Erythroblast (primary cell): ENCODE measurements at regions not wholly inside any gene's neighbourhood (a gene's known extent, or its start where the extent isn't known, plus 50 kb on each side); places are given as distances from the start of the nearest gene placed in this dataset.
"Not testable (repeated sequence)": the region's sequence is repeated elsewhere in the genome, so short reads cannot be mapped to it uniquely, and the experiment has no call there.

Source experiments
- DNase-seq, 2 experiments: peaks; one replicate each; lab custom pipeline; 2025; lab: John Stamatoyannopoulos, UW
- GATA1 ChIP-seq: IDR thresholded peaks from 2 replicates; pipeline ENCODE4 v1.6.1; 2011; ENCODE audit warnings: low read depth, mild to moderate bottlenecking, control low read depth, low read length, moderate library complexity
- POLR2A ChIP-seq: IDR thresholded peaks from 2 replicates; pipeline ENCODE4 v1.6.1; 2011; ENCODE audit warnings: mild to moderate bottlenecking, low read length

- TF ChIP-seq GATA1 (no peak), POLR2A (no peak)
- DNase-seq: peak in 1 of 2 experiments; percentile 47
These were observed 111.3 kb downstream of the TNFAIP3 start for GRCh38 chr6:137978252-137978896.

GRCh38 chr6:137979263-137979662, 112.2 kb downstream of the TNFAIP3 start:
- not testable (repeated sequence) for DNase-seq

- no peak for DNase-seq
- TF ChIP-seq GATA1 (no peak), POLR2A (no peak)
These were observed 113.7 kb downstream of the TNFAIP3 start for GRCh38 chr6:137980777-137981176.

- no peak for TF ChIP-seq GATA1
- no peak for TF ChIP-seq POLR2A
- no peak for DNase-seq
These were observed 114.7 kb downstream of the TNFAIP3 start for GRCh38 chr6:137981758-137982157.

- no peak for TF ChIP-seq POLR2A
- TF ChIP-seq GATA1: no peak
- DNase-seq: no peak
These were observed 115.5 kb downstream of the TNFAIP3 start for GRCh38 chr6:137982418-137983189.

GRCh38 chr6:137983269-137983668, 116.2 kb downstream of the TNFAIP3 start:
- TF ChIP-seq POLR2A (no peak), GATA1 (no peak)
- no peak for DNase-seq

DNA sequence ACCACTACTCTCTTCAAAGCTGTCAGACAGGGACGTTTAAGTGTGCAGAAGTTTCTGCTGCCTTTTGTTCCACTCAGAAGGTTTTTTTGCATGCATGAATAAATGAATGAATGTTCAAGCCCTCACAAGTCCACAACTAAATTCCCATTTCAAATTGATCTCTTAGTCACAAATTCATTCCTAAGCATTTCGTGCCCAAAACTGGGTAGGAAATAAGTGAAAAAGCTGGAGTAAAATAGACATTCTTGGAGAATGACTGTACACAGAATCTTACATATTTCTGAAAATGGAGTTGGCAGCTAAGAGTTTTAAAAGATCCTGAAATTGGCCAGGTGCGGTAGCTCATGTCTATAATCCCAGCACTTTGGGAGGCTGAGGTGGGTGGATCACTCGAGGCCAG, 117.6 kb downstream of the PERP start:
- no peak for DNase-seq
- no peak for TF ChIP-seq POLR2A
- TF ChIP-seq GATA1: no peak

DNA sequence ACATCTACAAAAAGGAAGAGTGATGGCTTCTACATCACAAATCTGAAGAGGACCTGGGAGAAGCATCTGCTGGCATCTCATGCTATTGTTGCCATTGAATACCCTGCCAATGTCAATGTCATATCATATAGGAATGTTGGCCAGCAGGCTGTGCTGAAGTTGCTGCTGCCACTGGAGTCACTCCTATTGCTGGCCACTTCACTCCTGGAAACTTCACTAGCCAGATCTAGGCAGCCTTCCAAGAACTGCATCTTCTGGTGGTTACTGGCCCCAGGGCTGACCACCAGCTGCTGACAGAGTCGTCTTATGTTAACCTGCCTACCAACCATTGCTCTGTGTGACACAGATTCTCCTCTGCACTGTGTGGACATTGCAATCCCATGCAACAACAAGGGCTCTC, 111.8 kb downstream of the PERP start:
- TF ChIP-seq GATA1: no peak
- TF ChIP-seq POLR2A: no peak
- no peak for DNase-seq

- DNase-seq: no peak
- TF ChIP-seq POLR2A: no peak
These were observed 108.7 kb downstream of the PERP start for GRCh38 chr6:137998461-137999019.

DNA sequence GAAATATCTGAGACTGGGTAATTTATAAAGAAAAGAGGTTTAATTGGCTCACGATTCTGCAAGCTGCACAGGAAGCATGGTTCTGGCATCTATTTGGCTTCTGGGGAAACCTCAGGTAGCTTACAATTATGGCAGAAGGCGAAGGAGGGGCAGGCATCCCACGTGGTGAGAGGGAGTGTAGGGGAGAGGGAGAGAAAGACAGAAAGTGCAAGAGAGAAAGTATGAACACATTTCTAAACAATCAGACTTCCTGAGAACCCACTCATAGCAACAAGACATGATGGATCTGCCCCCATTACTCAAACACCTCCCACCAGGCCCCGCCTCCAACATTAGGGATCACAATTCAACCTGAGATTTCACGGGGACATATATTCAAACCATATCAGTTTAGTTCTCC, 107.4 kb downstream of the PERP start:
- DNase-seq: no peak
- TF ChIP-seq POLR2A: no peak
- no peak for TF ChIP-seq GATA1

- no peak for DNase-seq
- TF ChIP-seq GATA1: no peak
- TF ChIP-seq POLR2A: no peak
These were observed 106.3 kb downstream of the PERP start for GRCh38 chr6:138000941-138001340.

- TF ChIP-seq POLR2A: no peak
- TF ChIP-seq GATA1: no peak
- peak; percentile 48 to 74 for DNase-seq
These were observed 105.4 kb downstream of the PERP start for GRCh38 chr6:138001750-138002349.

DNA sequence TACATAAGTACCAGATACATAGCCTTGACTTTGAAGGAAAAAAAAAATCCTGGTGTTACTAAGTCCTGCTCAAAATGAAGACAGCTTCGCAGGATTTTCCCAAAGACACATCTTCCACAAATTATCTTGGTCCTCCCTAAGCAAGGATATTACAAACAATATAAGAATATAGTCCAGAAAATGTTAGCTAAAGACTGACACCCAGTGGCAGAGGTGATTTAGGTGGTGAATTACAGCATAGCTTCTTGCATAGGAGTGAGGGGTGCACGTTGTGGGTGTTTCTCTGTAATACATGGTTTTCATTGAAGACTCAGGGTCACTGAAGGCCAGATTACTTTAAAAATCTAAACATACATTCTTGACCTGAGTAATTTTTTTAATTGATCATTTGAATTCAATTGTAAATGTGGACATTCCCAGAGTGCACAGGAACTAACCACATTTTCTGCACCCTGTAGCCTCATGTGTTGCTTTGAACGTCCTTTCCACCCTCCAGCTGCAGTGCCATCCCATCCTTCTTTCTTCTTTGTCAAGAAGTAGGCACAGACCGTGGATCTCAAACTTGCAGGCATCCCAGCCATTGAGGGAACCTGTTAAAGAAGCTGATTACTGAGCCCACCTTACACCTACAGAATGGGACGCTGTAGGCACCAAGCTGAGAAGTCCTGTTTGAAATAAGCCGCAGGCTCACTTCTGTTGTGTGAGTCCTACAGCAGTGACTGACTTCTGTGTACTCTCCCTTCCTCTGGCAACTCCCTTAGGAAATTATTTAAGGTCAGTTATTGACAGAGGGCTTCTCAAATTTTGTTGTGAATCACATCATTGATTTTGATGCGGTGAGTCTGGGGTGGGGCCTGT, 102.6 kb downstream of the PERP start:
- no peak for TF ChIP-seq GATA1
- TF ChIP-seq POLR2A: no peak
- DNase-seq: peak; percentile 10 to 54

- no peak for TF ChIP-seq GATA1
- TF ChIP-seq POLR2A: no peak
- DNase-seq: no peak
These were observed 101.4 kb downstream of the PERP start for GRCh38 chr6:138005846-138006245.
